ENCODE measurements at regions not wholly inside any gene's neighbourhood (a gene's known extent, or its start where the extent isn't known, plus 50 kb on each side); places are given as distances from the start of the nearest gene placed in this dataset.
"Not testable (repeated sequence)": the region's sequence is repeated elsewhere in the genome, so short reads cannot be mapped to it uniquely, and the experiment has no call there.

- no peak overlapping the region for H3K4me3 ChIP-seq (ENCODE audit: low read depth, low read length)
- no peaks in the 10 kb centered on the region for H3K36me3 ChIP-seq (ENCODE audit: control insufficient read depth, insufficient read depth, low read length)
- peaks cover 2% of the 10 kb centered on the region; the same call in 1 of the 2 replicates for H3K27me3 ChIP-seq (ENCODE audit: control insufficient read depth, insufficient read depth, low read length)
- ChIA-PET POLR2A (no interaction called here), CTCF (interaction anchor here (1.7 kb wide), 1 partner anchor 14 kb away, joined by 3 read pairs; no protein-coding TSS in a partner anchor)
- TF ChIP-seq, protein P1, sequence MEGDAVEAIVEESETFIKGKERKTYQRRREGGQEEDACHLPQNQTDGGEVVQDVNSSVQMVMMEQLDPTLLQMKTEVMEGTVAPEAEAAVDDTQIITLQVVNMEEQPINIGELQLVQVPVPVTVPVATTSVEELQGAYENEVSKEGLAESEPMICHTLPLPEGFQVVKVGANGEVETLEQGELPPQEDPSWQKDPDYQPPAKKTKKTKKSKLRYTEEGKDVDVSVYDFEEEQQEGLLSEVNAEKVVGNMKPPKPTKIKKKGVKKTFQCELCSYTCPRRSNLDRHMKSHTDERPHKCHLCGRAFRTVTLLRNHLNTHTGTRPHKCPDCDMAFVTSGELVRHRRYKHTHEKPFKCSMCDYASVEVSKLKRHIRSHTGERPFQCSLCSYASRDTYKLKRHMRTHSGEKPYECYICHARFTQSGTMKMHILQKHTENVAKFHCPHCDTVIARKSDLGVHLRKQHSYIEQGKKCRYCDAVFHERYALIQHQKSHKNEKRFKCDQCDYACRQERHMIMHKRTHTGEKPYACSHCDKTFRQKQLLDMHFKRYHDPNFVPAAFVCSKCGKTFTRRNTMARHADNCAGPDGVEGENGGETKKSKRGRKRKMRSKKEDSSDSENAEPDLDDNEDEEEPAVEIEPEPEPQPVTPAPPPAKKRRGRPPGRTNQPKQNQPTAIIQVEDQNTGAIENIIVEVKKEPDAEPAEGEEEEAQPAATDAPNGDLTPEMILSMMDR (IDR thresholded peaks at IDR 0.05; ENCODE audit: insufficient read depth, low read depth, low read length) = no peak
- DNase-seq (ENCODE audit: low read depth) = no peak
Observed at GRCh38 chr5:79888643-79889042, 102.4 kb downstream of the MTX3 start.

DNA sequence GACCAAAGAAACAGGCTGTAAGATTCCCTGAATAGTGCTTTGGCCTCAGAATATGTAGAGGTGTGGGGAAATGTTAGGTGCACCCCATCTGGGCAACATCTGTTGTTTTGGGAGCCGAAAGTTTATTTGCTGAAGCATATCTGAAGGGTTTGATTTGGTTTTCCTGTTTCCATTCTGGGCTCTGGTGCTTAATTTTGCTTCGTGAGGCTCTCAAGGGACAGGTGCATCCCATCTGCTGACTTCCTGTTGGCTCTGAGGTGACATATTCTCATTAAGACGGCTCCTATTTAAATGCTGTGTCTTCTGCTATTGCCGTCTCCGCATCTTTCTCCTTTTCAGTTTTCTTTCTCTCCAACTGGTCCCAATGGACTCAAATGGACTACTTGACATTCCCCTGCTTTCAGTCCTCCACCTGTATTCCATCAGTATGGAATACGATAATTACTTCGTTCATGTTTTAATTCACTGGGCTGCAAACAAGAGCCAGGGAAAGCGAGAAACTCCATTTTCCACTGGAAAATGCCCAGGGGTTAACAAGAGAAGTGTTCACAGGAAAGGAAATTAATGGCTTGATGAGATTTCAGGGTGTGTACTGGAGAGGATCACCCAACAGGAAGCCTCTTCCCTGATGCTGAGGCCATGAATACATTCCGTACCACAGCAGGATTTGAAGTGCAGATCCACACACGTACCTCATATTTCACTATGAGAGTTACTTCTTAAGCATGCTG is 104.0 kb downstream of the MTX3 start:
- Histone ChIP-seq H3K27me3 (ENCODE audit: control insufficient read depth, insufficient read depth, low read length) (peaks cover 2% of the 10 kb centered on the region; the same call in 1 of the 2 replicates), H3K36me3 (ENCODE audit: control insufficient read depth, insufficient read depth, low read length) (no peaks in the 10 kb centered on the region), H3K4me3 (ENCODE audit: low read depth, low read length) (no peak overlapping the region)
- TF ChIP-seq, protein P1 (IDR thresholded peaks at IDR 0.05; ENCODE audit: insufficient read depth, low read depth, low read length) = no peak
- DNase-seq (ENCODE audit: low read depth) = no peak
- CTCF ChIA-PET = no interaction called here
- POLR2A ChIA-PET = interaction anchor here (0.6 kb wide), 1 partner anchor 447 kb away, joined by 5 read pairs; no protein-coding TSS in a partner anchor

DNA sequence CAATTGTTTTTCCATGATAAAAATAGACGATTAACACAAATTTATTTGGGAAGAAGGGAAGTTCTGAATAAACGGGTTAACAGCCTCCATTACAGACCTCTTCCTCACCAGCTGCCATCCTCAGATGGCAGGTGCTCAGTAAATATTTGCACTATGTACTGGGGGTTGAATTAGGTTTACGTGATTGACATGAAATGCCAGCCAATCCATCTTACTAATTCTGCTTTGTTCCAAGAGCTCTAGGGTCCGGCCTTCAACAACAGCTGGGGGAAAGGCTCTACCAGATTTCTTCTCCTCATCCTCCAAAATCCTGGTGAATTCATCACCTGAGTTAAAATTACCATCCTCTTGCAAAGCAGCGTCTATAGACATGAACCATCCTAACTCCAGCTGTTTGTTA is 104.6 kb downstream of the MTX3 start:
- TF ChIP-seq, protein P1 (IDR thresholded peaks at IDR 0.05; ENCODE audit: insufficient read depth, low read depth, low read length) = no peak
- Histone ChIP-seq H3K36me3 (ENCODE audit: control insufficient read depth, insufficient read depth, low read length) (no peaks in the 10 kb centered on the region), H3K27me3 (ENCODE audit: control insufficient read depth, insufficient read depth, low read length) (peaks cover 2% of the 10 kb centered on the region; the same call in 1 of the 2 replicates), H3K4me3 (ENCODE audit: low read depth, low read length) (no peak overlapping the region)
- ChIA-PET CTCF (no interaction called here), POLR2A (no interaction called here)
- no peak for DNase-seq (ENCODE audit: low read depth)

- H3K36me3 ChIP-seq (ENCODE audit: control insufficient read depth, insufficient read depth, low read length); H3K27me3 ChIP-seq (ENCODE audit: control insufficient read depth, insufficient read depth, low read length); POLR2A ChIA-PET; H3K4me3 ChIP-seq (ENCODE audit: low read depth, low read length); DNase-seq (ENCODE audit: low read depth): not testable (repeated sequence)
- CTCF ChIA-PET = interaction anchor here (0.9 kb wide), 1 partner anchor 11 kb away, joined by 3 read pairs; no protein-coding TSS in a partner anchor
Observed at GRCh38 chr5:79879880-79880279, 111.2 kb downstream of the MTX3 start.

DNA sequence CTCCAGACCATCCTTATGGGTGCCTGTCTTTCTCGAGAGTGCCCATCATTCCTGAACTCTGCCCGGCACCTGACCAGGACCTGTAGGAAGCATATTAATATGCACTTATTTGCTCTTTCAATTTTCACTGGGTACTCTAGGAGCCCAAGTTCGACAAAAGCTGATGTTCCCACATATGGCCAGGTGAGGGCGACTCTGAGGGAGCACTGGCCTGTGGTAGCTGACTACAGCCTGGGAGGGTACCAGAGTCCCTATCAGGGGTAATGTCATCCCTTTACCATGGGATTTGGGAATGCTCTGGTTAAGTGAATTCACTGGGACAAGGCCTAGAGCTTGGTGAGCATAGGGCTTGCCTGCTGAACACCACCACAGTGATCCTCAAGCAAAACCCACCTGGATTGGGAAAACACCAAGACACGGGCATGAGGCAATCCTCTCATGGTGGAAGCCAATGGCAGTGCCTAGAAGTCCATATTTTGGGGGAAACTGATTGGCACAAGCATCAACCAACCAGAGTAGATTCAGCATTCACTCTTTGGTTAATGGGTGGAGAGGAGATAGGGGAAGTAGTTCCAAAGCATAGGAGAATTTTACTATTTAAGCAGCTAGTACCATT is 112.2 kb downstream of the MTX3 start:
- H3K27me3 ChIP-seq (ENCODE audit: control insufficient read depth, insufficient read depth, low read length) = no peaks in the 10 kb centered on the region
- TF ChIP-seq, protein P1 (IDR thresholded peaks at IDR 0.05; ENCODE audit: insufficient read depth, low read depth, low read length) = peak; percentile 30; the same call in 1 of the 2 replicates
- ChIA-PET POLR2A (no interaction called here), CTCF (interaction anchor here (1.6 kb wide), 1 partner anchor 204 kb away, joined by 8 read pairs; no protein-coding TSS in a partner anchor)
- no peak for DNase-seq (ENCODE audit: low read depth)
- H3K4me3 ChIP-seq (ENCODE audit: low read depth, low read length) = no peak overlapping the region
- no peaks in the 10 kb centered on the region for H3K36me3 ChIP-seq (ENCODE audit: control insufficient read depth, insufficient read depth, low read length)

Data from BJ (cell line).